ENCODE measurements at regions not wholly inside any gene's neighbourhood (a gene's known extent, or its start where the extent isn't known, plus 50 kb on each side); places are given as distances from the start of the nearest gene placed in this dataset.

DNA sequence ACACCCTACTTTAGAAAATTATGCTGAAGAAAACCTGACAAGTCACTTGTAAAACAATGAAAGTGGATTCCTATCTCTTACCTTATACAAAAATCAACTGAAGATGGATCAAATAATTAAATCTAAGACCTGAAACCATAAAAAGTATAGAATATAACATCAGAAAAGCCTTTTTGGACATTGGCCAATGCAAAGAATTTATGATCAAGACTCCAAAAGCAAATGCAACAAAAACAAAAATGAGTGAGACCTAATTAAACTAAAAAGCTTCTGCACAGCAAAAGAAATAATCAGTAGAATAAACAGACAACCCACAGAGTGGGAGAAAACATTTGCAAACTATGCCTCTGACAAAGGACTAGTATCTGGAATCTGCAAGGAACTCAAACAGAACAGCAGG, 303.0 kb upstream of the CDH9 start:
- TF ChIP-seq ZNF565 (CRISPR knock-in tag; conservative IDR thresholded peaks at IDR 0.05; ENCODE audit: low read depth) (no peak), CSDC2 (CRISPR knock-in tag; IDR thresholded peaks at IDR 0.05) (no peak), ESRRG (CRISPR knock-in tag; IDR thresholded peaks at IDR 0.05) (no peak), ISL1 (CRISPR knock-in tag; IDR thresholded peaks at IDR 0.05) (no peak), ZFP3 (CRISPR knock-in tag; IDR thresholded peaks at IDR 0.05) (no peak), PPARA (CRISPR knock-in tag; IDR thresholded peaks at IDR 0.05; ENCODE audit: borderline replicate concordance) (no peak), SNAI2 (CRISPR knock-in tag; IDR thresholded peaks at IDR 0.05) (no peak), ZNF70 (CRISPR knock-in tag; IDR thresholded peaks at IDR 0.05) (no peak)
- TF ChIP-seq, protein P1, sequence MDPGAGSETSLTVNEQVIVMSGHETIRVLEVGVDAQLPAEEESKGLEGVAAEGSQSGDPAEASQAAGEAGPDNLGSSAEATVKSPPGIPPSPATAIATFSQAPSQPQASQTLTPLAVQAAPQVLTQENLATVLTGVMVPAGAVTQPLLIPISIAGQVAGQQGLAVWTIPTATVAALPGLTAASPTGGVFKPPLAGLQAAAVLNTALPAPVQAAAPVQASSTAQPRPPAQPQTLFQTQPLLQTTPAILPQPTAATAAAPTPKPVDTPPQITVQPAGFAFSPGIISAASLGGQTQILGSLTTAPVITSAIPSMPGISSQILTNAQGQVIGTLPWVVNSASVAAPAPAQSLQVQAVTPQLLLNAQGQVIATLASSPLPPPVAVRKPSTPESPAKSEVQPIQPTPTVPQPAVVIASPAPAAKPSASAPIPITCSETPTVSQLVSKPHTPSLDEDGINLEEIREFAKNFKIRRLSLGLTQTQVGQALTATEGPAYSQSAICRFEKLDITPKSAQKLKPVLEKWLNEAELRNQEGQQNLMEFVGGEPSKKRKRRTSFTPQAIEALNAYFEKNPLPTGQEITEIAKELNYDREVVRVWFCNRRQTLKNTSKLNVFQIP (CRISPR knock-in tag; IDR thresholded peaks at IDR 0.05; ENCODE audit: borderline replicate concordance, low read depth), result no peak
- ATAC-seq, result no peak

DNA sequence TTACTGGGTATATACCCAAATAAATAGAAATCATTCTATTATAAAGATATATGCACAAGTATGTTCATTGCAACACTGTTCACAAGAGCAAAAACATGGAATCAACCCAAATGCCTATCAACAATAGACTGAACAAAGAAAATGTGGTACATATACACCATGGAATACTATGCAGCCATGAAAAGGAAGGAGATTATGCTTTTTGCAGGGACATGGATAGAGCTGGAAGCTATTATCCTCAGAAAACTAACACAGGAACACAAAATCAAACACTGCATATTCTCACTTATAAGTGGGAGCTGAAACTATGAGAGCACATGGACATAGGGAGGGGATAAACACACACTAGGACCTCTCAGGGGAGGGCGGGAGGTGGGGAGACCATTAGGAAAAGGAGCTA, 298.4 kb upstream of the CDH9 start:
- no peak for ATAC-seq
- TF ChIP-seq, protein P2, sequence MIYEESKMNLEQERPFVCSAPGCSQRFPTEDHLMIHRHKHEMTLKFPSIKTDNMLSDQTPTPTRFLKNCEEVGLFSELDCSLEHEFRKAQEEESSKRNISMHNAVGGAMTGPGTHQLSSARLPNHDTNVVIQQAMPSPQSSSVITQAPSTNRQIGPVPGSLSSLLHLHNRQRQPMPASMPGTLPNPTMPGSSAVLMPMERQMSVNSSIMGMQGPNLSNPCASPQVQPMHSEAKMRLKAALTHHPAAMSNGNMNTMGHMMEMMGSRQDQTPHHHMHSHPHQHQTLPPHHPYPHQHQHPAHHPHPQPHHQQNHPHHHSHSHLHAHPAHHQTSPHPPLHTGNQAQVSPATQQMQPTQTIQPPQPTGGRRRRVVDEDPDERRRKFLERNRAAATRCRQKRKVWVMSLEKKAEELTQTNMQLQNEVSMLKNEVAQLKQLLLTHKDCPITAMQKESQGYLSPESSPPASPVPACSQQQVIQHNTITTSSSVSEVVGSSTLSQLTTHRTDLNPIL (CRISPR knock-in tag; IDR thresholded peaks at IDR 0.05; ENCODE audit: low read depth), result no peak
- no peak for TF ChIP-seq CSDC2 (CRISPR knock-in tag; IDR thresholded peaks at IDR 0.05)
- no peak for TF ChIP-seq ZNF70 (CRISPR knock-in tag; IDR thresholded peaks at IDR 0.05)
- TF ChIP-seq ZNF565 (CRISPR knock-in tag; conservative IDR thresholded peaks at IDR 0.05; ENCODE audit: low read depth), result no peak
- TF ChIP-seq, protein P3, sequence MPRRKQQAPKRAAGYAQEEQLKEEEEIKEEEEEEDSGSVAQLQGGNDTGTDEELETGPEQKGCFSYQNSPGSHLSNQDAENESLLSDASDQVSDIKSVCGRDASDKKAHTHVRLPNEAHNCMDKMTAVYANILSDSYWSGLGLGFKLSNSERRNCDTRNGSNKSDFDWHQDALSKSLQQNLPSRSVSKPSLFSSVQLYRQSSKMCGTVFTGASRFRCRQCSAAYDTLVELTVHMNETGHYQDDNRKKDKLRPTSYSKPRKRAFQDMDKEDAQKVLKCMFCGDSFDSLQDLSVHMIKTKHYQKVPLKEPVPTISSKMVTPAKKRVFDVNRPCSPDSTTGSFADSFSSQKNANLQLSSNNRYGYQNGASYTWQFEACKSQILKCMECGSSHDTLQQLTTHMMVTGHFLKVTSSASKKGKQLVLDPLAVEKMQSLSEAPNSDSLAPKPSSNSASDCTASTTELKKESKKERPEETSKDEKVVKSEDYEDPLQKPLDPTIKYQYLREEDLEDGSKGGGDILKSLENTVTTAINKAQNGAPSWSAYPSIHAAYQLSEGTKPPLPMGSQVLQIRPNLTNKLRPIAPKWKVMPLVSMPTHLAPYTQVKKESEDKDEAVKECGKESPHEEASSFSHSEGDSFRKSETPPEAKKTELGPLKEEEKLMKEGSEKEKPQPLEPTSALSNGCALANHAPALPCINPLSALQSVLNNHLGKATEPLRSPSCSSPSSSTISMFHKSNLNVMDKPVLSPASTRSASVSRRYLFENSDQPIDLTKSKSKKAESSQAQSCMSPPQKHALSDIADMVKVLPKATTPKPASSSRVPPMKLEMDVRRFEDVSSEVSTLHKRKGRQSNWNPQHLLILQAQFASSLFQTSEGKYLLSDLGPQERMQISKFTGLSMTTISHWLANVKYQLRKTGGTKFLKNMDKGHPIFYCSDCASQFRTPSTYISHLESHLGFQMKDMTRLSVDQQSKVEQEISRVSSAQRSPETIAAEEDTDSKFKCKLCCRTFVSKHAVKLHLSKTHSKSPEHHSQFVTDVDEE (CRISPR knock-in tag; IDR thresholded peaks at IDR 0.05), result no peak
- TF ChIP-seq, protein P1 (CRISPR knock-in tag; IDR thresholded peaks at IDR 0.05; ENCODE audit: borderline replicate concordance, low read depth), result no peak
- TF ChIP-seq, protein P4, sequence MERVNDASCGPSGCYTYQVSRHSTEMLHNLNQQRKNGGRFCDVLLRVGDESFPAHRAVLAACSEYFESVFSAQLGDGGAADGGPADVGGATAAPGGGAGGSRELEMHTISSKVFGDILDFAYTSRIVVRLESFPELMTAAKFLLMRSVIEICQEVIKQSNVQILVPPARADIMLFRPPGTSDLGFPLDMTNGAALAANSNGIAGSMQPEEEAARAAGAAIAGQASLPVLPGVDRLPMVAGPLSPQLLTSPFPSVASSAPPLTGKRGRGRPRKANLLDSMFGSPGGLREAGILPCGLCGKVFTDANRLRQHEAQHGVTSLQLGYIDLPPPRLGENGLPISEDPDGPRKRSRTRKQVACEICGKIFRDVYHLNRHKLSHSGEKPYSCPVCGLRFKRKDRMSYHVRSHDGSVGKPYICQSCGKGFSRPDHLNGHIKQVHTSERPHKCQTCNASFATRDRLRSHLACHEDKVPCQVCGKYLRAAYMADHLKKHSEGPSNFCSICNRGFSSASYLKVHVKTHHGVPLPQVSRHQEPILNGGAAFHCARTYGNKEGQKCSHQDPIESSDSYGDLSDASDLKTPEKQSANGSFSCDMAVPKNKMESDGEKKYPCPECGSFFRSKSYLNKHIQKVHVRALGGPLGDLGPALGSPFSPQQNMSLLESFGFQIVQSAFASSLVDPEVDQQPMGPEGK (CRISPR knock-in tag; IDR thresholded peaks at IDR 0.05; ENCODE audit: borderline replicate concordance), result no peak
- TF ChIP-seq SNAI2 (CRISPR knock-in tag; IDR thresholded peaks at IDR 0.05), result no peak
- TF ChIP-seq TOX (CRISPR knock-in tag; IDR thresholded peaks at IDR 0.05; ENCODE audit: borderline replicate concordance), result no peak
- no peak for TF ChIP-seq ZFP3 (CRISPR knock-in tag; IDR thresholded peaks at IDR 0.05)
- no peak for TF ChIP-seq ZNF8 (CRISPR knock-in tag; IDR thresholded peaks at IDR 0.05)
- no peak for TF ChIP-seq ZC3H10 (CRISPR knock-in tag; IDR thresholded peaks at IDR 0.05)
- TF ChIP-seq ISL1 (CRISPR knock-in tag; IDR thresholded peaks at IDR 0.05), result no peak
- no peak for TF ChIP-seq PPARA (CRISPR knock-in tag; IDR thresholded peaks at IDR 0.05; ENCODE audit: borderline replicate concordance)
- TF ChIP-seq, protein P5, sequence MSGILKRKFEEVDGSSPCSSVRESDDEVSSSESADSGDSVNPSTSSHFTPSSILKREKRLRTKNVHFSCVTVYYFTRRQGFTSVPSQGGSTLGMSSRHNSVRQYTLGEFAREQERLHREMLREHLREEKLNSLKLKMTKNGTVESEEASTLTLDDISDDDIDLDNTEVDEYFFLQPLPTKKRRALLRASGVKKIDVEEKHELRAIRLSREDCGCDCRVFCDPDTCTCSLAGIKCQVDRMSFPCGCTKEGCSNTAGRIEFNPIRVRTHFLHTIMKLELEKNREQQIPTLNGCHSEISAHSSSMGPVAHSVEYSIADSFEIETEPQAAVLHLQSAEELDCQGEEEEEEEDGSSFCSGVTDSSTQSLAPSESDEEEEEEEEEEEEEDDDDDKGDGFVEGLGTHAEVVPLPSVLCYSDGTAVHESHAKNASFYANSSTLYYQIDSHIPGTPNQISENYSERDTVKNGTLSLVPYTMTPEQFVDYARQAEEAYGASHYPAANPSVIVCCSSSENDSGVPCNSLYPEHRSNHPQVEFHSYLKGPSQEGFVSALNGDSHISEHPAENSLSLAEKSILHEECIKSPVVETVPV (CRISPR knock-in tag; IDR thresholded peaks at IDR 0.05), result no peak
- no peak for TF ChIP-seq TCF4 (CRISPR knock-in tag; IDR thresholded peaks at IDR 0.05; ENCODE audit: borderline replicate concordance)
- TF ChIP-seq RARB (CRISPR knock-in tag; IDR thresholded peaks at IDR 0.05), result no peak
- no peak for TF ChIP-seq GLIS3 (CRISPR knock-in tag; IDR thresholded peaks at IDR 0.05)
- TF ChIP-seq OSR1 (CRISPR knock-in tag; IDR thresholded peaks at IDR 0.05), result no peak

Data from SK-N-SH treated with all-trans-retinoic acid at 6 μM for 48 hours (cell line).